ENCODE measurements at regions not wholly inside any gene's neighbourhood (a gene's known extent, or its start where the extent isn't known, plus 50 kb on each side); places are given as distances from the start of the nearest gene placed in this dataset.

- no peak for TF ChIP-seq EZH2 (IDR thresholded peaks at IDR 0.05; ENCODE audit: low read length, missing control alignments)
- TF ChIP-seq, protein P1, sequence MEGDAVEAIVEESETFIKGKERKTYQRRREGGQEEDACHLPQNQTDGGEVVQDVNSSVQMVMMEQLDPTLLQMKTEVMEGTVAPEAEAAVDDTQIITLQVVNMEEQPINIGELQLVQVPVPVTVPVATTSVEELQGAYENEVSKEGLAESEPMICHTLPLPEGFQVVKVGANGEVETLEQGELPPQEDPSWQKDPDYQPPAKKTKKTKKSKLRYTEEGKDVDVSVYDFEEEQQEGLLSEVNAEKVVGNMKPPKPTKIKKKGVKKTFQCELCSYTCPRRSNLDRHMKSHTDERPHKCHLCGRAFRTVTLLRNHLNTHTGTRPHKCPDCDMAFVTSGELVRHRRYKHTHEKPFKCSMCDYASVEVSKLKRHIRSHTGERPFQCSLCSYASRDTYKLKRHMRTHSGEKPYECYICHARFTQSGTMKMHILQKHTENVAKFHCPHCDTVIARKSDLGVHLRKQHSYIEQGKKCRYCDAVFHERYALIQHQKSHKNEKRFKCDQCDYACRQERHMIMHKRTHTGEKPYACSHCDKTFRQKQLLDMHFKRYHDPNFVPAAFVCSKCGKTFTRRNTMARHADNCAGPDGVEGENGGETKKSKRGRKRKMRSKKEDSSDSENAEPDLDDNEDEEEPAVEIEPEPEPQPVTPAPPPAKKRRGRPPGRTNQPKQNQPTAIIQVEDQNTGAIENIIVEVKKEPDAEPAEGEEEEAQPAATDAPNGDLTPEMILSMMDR (conservative IDR thresholded peaks at IDR 0.05 in 1 of 2, IDR thresholded peaks at IDR 0.05 in 1 of 2; ENCODE audit: low read depth in 1 of 2, low read length in 2 of 2), result no peak
Observed at GRCh38 chr3:145144361-145144760, 1016.6 kb downstream of the PLOD2 start.
